ENCODE measurements at regions not wholly inside any gene's neighbourhood (a gene's known extent, or its start where the extent isn't known, plus 50 kb on each side); places are given as distances from the start of the nearest gene placed in this dataset.

- H3K4me3 ChIP-seq = no peak overlapping the region
- intact Hi-C loops (cut with DNase I; ENCODE audit: low total_unique reads) = no loop called here
- H3K4me1 ChIP-seq = peaks cover 0 to 34% (median 16%) of the 10 kb centered on the region in 4 donors
- TF ChIP-seq CTCF (IDR thresholded peaks at IDR 0.05) = no peak
- no peaks in the 10 kb centered on the region for H3K27me3 ChIP-seq
- no peak for DNase-seq
- H3K36me3 ChIP-seq = no peaks in the 10 kb centered on the region
- H3K27ac ChIP-seq = no peak overlapping the region
- H3K9me3 ChIP-seq = peaks cover 0 to 3% (median 0%) of the 10 kb centered on the region in 3 donors
Measured at GRCh38 chr7:131222171-131222570, 105.5 kb upstream of the MKLN1 start.

- Histone ChIP-seq H3K4me1 (peaks cover 0 to 34% (median 16%) of the 10 kb centered on the region in 4 donors), H3K27ac (no peak overlapping the region), H3K36me3 (no peaks in the 10 kb centered on the region), H3K4me3 (no peak overlapping the region), H3K27me3 (no peaks in the 10 kb centered on the region), H3K9me3 (no peaks in the 10 kb centered on the region)
- intact Hi-C loops (cut with DNase I; ENCODE audit: low total_unique reads) = no loop called here
- TF ChIP-seq CTCF (IDR thresholded peaks at IDR 0.05) = no peak
- DNase-seq = no peak
Measured at GRCh38 chr7:131223151-131223550, 104.5 kb upstream of the MKLN1 start.

GRCh38 chr7:131224996-131225395 is 102.7 kb upstream of the MKLN1 start:
- DNase-seq = no peak
- no peak overlapping the region for H3K4me3 ChIP-seq
- peaks cover 0 to 19% (median 4%) of the 10 kb centered on the region in 4 donors for H3K4me1 ChIP-seq
- no peak for TF ChIP-seq CTCF (IDR thresholded peaks at IDR 0.05)
- H3K27me3 ChIP-seq = no peaks in the 10 kb centered on the region
- intact Hi-C loops (cut with DNase I; ENCODE audit: low total_unique reads) = no loop called here
- no peaks in the 10 kb centered on the region for H3K36me3 ChIP-seq
- peak overlapping the region; percentile 9 to 36 for H3K27ac ChIP-seq
- no peaks in the 10 kb centered on the region for H3K9me3 ChIP-seq

DNA sequence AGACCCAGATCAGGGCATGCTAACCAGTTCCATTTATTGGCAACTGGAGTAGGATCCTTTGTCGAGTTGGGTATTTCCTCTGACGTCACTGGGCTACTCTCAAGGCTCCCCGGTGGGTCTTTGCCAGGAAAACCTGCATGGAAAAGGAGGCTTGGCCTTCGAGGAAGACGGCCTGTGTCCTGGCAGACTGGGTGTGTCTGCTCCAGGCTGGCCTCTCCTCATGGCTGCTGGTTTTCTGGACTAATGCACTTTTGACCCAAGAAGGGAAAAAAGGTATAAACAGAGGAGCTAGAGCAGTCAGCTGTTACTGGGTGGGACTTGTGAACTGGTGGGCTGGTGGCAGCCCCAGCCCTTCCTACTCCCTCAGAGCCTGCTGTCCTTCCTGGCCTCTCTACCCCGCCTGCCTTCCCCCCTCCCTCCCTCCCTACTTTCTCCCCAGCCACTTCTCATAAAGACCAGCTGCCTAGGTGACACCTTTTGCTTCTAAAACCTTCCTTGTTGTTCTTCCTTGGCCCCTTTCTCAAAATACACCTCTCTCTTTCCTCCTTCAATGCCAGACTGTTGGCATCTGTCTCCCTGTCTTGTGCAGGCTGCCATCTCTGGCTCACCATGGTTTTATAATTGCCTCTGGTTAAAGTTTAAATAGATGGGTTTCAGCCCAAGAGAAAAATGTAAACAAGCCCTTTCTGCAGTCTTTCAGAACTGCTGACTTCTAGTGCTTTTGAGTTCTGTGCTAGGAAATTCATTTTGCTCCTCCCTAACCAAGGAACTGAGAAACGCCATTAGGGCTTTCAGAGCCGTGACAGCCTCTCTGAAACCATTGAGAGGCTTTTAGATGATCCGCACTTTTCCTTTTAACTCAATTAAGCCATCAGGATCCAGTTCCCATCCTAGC is 101.8 kb upstream of the MKLN1 start:
- no peak for TF ChIP-seq CTCF (IDR thresholded peaks at IDR 0.05)
- Histone ChIP-seq H3K4me3 (no peak overlapping the region), H3K4me1 (peaks cover 0 to 15% (median 4%) of the 10 kb centered on the region in 4 donors), H3K36me3 (no peaks in the 10 kb centered on the region), H3K27ac (peak overlapping the region; percentile 9 to 36), H3K27me3 (no peaks in the 10 kb centered on the region), H3K9me3 (no peaks in the 10 kb centered on the region)
- DNase-seq = no peak
- intact Hi-C loops (cut with DNase I; ENCODE audit: low total_unique reads) = no loop called here

GRCh38 chr7:131226514-131226865 is 101.2 kb upstream of the MKLN1 start:
- intact Hi-C loops (cut with DNase I; ENCODE audit: low total_unique reads) = no loop called here
- Histone ChIP-seq H3K36me3 (no peaks in the 10 kb centered on the region), H3K27me3 (no peaks in the 10 kb centered on the region), H3K27ac (peak overlapping the region in 1 of 2 donors; percentile 36), H3K4me3 (no peak overlapping the region), H3K4me1 (peaks cover 0 to 15% (median 4%) of the 10 kb centered on the region in 4 donors), H3K9me3 (no peaks in the 10 kb centered on the region)
- no peak for DNase-seq
- no peak for TF ChIP-seq CTCF (IDR thresholded peaks at IDR 0.05)
